Hippocampal formation (tissue), 2 donors: ENCODE measurements at regions not wholly inside any gene's neighbourhood (a gene's known extent, or its start where the extent isn't known, plus 50 kb on each side); places are given as distances from the start of the nearest gene placed in this dataset.

Source experiments
- DNase-seq, 2 donors: peaks; one replicate each; lab custom pipeline; 2025; lab: John Stamatoyannopoulos, UW

DNA sequence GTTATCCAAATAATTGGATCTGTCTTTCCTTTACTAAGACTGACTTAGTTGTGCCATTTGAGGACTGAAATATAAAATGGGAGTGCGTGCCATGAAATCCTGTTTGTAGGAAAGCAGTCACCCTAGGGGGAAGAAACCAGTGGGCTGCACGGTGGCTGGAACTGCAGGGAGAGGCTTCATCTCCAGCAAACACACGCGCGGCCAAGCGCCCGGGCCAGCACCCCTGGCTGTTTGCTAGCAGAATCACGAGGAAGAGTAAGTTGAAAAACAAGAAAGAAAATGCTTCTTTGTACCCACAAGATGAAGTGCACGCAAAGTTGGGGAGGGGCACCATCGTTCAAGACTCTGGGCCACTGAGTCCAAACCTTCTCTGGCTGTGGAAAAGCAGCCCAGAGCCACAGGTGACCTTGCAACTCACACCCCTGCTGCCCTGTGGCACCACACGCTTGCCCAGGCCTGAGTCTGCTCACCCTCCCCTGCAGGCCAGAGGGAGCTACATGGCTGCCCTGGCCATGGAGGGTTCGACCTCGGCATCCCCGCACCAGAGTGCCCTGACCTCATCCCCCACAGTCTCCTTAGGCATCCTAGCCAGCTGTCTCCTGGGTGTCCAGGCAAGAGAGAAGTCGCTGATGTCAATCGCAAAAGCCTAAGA, 55.2 kb downstream of the IRX2 start:
- no peak for DNase-seq

DNA sequence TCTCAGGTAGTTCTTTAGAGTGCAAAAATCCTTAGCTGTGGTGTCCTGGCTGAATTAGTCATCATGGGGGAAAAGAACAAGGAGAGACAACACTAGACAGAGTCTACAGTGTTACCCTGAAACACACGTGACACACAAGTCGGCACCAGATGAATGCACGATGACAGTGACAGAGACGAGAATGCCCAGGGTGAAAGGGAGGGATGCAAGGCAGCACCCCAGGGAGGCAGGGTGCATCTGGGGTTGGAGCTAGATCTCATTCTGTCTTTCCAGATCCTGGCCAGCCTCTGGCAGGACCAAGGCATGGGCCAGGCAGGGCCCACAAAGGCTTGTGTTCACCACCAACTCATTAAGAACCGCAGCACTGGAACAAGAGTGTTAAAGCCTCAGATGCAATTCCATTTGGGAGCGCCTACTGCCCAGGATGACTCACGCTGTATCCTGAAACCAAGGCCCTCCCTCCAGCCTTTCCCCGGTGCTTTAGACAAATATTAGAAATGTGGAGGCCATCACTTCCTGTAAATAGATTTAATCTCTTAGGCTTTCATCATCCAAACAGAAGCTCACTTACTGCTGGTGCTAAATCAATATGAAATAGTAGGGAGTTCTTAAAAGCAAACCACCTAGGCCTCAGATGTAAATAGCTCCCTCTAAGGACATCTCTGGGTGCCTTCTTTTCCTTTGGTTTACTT, 56.1 kb downstream of the IRX2 start:
- no peak for DNase-seq

DNA sequence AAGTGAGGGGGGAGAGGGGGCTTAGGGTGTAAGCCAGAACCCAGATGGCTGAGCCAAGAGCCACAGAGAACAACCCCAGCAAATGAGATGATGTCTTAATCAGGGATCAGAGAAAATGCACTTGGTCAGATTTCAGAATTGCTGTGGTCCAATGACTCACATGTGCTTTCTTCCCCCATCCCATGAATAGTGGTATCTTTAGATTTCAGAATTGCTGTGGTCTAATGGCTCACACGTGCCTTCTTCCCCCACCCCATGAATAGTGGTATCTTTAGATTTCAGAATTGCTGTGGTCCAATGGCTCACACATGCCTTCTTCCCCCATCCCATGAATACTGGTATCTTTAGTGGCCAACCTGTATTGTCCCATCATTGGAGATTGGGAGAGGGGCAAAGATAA, 59.9 kb downstream of the IRX2 start:
- DNase-seq, result no peak

DNA sequence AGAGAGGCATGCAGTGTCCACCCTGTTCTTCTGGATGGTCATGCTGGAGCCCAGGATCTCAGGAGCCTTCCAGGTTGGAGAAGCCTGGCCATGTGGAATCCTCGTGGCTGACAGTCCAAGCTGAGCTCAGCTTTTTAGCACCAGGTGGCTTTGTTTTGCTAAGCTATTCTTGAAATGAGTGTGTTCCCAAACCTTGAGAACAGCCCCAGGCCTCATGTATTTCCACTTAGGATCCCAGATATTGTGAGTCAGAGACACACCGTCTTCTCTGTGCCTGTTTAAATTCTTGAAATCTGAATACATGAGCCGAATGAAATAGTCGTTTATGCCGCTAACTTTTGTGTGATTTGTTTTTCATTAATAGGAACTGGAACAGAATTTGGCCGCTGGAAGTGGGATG, 61.2 kb downstream of the IRX2 start:
- no peak for DNase-seq

DNA sequence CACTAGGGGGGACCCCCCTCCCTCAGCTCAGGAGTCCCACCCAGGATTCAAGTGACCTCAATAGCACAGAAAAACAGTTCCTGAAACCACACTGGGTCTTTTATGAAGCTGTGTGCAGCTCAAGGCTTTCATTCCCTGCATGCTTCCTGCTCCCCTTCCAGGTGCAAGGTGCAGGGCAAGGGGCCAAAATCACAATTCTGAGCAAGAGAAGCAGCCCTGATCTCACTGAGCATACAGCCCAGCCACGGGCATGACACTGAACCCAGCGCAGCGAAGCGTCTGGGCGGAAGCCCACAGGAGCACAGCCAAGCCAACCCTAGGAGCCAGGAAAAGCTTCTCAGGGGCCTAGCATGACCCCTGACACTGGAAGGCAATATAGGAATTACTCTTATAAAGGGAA, 62.9 kb downstream of the IRX2 start:
- no peak for DNase-seq

DNA sequence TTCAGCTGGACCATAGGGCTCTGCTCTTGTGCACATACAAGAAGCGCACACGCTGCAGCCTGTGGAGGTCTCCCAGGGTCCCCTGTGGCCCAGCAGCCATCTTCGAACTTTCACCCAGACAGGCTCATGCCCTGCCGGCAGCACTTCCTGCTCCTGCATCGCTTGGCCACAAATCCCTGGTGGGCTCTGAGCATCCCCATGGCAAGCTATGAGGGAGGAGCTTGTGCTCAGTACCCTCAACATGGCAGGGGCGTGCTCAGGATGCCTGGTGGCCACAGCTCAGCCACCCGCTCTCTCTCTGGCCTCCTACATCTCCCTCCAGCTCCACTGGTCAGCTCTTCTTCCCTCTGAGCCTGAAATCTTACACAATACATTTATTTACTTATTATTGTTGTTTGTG, 63.7 kb downstream of the IRX2 start:
- DNase-seq, result no peak

DNA sequence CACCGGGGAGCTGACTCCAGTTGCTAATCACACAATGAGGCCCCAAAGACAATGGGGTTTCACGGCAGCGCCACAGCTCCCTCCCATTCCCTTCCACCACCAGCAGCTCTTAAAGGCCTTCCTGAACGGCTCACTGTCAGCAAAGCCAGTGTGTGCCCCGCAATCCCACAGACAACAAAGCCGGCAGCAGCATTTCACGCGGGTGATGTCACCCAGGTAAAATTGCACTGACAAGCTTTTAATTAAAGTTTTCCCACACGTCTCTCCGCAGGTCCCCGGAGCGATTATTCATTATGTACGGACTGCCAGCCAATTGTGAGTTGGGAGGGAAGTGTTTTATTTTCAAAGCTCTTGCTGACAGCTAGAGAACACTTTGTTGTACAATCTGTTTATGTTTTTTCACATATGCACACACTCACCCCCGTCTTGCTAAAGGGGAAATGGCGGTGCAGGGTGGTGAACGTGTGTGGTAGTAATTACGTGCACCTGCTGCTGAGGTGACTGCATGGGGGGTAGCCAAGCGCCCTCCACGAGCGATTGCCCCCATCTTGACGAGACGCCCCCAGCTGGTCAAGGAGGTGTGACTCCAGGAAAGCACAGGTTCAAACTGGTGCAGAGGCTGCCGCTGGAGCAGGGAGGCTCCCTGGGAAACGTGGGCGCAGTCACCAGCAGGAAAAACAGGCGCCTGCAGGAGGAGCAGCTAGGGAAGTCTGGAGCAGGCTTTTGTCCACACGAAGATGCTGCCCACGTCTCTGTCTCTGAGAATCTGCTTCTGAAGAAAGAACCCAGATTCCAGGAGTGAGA, 65.0 kb downstream of the IRX2 start:
- no peak for DNase-seq

DNA sequence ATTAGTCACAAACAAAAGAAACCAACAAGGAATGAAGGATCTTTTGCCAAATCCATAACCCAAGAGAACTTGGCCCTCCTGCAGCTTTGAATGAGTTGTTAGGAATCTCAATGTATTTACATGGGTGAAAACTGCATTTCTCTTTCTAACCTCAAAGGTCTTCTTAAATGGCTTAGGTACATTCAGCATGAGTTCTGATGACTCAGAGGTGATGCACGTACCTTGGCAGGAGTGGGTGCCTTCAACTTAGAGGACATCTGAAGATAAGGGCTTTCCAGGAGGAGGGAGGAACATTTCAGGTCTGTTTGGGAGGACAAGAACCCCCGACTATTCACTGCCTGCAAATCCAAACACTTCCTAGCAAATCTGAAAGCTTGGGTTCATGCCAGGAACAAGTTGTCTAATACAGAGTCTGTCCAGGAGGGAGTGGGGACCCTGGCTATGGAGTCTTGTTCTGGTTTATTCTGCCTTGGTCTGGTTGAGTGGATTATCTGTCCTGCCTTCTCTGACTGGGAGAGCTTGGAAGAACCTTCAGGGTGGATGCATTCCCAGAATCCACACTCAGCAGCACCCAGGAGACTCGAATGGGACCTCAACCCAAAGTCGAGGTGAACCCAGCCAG, 65.7 kb downstream of the IRX2 start:
- no peak for DNase-seq

DNA sequence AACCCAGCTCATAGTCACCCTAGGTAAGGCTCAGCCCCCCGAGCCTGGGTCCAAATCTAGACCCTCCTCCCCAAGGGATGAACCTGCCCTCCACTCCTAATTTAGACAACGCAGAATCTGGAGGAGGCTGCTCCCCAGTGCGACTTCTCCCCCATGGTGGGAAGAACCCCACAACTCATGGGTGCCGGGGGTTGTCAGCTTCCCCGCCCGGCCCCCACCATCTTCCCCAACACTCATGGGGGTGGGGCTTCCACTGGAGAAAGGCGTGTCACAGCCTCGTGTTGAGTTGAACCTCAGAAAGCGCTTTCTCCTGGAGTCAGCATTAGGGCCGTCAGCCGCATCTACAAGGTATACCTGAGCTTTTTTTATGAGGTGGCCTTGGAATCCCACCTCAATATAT, 66.9 kb downstream of the IRX2 start:
- no peak for DNase-seq

DNA sequence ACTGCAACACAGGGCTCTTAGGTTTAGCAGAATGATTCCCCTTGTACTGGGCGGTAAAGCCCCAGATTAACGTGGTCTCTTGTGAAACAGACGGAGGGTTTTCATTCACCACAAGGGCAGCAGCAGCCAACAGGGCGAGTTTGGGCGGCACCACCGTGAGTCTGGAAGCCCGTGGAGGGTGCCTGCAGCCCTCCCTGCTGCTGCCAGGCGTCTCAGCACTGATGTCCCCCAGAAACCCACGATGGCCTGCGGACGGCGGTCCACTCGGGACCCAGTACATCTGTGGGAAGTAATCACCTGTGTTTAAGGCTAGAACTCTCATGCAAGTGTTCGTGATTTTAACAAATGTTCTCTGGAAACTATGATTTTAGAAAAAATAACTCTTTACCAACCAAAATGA, 67.8 kb downstream of the IRX2 start:
- DNase-seq, result no peak

DNA sequence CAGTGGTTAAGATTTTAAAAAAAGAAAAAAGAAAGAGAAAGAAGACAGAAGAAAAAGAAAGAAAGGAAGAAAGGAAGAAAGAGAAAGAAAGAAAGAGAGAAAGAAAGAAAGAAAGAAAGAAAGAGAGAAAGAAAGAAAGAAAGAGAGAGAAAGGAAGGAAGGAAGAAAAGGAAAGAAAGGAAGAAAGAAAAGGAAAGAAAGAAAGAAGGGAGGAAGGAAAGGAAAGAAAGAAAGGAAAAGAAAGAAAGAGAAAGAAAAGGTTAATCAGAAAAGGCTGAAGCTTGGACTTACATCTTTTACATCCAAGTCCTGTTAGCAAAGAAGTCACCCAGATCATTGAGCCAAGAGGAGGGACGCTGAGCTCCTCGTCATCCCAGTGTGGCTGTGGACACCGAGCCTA, 70.0 kb downstream of the IRX2 start:
- no peak for DNase-seq

DNA sequence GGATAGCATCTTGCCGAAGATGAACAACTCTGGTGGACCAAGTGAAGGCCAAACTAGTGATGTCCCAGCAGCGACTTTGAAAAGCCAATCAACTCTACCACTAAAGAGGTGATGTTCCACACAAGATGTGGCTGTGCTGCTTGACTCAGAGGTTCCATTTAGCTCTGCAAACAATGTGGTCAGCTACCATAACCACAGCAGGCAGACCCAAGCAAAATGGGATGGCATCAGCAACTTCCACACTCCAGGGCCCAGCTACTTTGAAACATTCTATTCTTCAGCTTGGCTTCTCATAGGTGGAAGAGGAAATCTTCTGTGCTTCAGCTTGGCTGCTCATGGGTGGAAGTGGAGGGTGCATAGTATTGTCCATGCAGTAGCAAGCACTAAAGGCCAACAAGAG, 70.5 kb downstream of the IRX2 start:
- DNase-seq, result no peak

DNA sequence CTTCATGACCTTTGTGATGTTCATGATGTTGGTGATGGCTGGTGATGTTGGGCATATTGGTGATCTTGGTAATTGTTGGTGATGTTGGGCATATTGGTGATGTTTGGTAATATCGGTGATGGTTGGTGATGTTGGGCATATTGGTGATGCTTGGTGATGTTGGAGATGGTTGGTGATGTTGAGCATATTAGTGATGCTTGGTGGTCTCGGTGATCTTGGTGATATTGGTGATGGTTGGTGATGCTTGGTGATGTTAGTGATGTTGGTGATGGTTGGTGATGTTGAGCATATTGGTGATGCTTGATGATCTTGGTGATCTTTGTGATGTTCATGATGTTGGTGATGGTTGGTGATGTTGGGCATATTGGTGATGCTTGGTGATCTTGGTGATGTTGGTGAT, 73.8 kb downstream of the IRX2 start:
- no peak for DNase-seq

DNA sequence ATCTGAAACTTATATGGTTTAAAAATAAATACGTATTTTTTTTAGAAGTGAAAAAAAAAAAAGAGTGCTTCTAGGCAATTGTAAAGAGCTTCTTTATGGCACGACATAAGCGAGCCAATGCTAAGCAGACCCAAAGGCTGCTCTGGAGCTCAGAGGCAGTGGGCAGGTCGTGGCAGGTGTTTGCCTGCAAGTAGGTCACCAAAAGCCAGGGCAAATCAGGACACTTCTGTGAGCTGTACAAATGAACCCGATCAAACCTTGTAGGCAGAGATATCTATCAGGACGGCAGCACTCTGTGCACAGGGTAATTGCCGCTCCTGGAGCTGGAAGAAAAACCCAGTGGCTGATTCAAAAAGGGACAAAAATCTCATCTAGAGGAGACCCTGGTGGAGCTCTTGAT, 75.9 kb downstream of the IRX2 start:
- no peak for DNase-seq

DNA sequence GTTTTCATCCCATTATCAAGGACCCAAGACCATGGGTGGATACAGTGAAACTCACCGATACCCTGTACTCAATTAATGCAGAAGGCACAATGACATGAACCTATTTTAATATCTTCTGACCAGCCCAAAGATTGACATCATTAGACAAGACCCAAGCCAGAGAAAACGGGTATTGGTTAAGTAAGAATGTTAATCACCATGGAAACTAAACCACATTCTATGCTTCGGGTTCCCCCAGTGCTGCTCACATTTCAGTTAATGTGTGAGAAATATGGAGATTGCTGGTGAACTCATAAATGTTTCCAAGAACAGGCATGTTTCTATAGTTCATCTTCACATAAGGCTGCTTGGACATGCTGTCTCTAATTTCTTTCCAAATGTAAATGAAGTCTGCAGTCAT, 77.0 kb downstream of the IRX2 start:
- DNase-seq, result no peak

DNA sequence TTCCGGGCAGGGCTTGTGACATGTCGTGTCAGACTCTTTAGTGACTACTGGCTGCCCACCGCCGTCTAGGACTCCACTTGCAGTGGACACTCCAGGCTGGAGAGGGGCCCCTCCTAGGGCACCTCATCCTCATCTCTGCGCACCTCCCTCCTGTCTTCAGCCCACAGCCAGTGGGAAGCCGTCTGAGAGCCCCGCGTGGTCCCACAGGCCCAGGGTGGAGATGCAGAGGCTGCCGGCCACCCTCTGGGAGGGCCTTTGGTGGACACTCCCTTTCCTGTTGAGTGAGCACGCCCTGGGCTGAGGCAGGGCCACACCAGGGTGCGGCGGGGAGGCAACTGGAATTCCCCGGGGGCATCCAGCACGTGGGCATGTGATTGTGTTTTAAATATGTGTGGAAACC, 80.5 kb downstream of the IRX2 start:
- DNase-seq, result no peak

DNA sequence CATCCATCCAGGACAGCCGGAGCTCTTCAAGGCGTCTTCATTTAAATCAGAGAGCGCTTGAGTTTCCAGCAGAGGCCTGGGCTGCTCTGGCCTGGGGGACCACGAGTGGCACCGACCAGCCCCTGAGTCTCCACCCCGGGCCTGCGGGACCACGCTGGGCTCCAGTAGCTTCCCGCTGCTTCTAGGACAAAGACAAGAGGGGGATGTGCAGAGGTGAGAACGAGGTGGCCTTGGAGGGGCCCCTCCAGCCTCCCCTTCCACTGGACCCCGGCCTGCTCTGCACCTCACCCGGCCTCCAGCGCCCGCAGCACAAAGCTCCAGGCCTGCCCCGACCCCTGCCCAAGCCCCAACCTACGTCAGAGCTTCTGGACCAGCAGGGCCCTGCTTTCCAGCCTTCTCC, 81.6 kb downstream of the IRX2 start:
- DNase-seq, result no peak

DNA sequence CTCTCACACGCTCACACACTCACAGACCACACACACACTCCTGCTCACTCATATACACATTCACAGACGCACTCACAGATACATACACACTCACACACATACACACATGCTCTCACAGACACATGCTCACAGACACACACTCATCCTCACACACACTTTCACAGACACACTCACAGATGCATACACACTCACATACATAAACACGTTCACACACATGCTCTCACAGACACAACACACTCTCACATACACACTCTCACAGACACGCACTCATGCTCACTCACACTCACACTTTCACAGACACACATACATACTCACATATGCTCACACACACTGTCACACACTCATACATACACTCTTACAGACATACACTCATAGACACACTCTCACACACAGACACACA, 82.2 kb downstream of the IRX2 start:
- no peak for DNase-seq

DNA sequence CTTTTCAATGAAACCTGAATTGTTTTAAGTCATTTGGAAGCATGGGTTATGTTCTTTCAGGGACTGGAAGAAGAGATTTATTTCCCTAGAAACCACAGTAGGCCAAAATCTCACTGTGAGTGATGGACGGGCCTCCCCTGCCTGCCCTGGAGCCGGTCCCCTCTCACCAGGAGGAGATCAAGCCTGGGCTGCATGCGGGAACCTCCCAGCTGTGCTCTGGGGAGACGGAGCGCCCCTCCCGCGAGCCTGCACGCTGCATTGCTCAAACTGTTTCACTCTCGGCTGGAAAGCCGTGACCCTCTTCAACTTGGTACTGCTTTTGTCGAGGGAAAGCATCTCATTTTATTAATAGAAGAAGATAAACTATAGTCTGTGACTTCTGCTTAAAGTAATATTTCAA, 85.4 kb downstream of the IRX2 start:
- no peak for DNase-seq

DNA sequence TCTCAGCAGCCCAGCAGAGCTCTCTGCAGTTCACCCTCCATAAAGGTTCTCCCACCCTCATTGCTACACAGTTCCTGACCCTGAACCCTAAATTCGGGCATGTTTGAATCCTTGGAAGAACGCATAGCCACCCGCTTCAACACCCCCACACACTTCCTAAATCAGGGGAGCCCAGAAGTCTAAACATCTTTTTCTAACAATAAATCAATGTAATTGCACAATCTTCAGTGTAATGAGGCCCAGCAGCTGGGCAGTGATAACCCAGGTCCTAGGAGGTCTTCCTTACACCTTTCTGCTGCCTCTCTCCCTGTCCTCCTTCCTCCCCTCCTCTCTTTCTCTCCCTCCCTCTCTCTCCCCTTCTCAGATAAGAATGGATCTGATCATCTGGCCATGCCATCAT, 88.0 kb downstream of the IRX2 start:
- DNase-seq, result no peak

DNA sequence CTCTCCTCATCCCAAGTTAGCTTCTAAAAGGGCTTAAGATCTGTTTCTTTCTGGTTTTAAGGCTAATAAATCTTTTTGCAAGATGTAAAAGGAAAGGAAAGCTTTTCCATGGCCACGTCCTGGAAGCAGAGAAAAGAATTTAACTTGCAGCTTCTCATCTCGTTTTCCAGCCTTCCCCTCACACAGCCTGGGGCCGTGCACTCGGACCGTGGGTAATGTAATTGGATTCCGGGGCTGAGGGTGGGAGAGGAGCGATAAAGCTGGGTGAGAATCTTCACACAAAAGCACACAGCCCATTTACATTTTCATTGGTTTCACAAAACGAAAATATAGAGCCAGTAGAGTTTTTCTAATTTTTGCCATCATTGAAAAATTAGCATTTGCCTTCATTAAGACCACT, 91.2 kb downstream of the IRX2 start:
- no peak for DNase-seq

DNA sequence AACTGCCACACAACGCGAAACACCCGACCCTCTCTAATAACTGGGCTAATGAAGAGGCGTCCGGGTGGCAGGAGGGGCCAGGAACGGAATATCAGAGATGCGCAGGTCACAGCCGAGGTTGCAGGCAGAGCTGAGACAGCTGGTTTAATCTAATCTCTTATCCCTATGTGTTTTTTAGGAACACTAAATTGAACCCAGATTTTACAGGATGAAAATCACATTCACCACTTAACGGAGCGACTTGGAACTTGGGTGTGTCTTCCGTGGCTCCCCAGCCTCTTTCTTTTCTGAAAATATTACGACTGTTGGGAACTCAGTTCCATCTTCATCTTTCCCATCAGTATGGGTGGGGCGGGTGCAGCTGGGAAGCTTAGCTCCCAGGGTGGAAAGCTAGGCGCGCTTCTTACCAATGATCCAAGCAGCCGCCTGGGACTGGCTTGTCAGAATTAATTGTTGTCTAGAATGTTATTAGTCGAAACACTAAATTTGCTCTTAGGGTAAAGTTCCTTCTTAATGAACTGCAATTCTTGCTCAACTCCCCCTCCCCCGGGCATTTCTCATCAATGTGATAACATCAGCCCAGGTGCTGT, 92.5 kb downstream of the IRX2 start:
- DNase-seq, result no peak

DNA sequence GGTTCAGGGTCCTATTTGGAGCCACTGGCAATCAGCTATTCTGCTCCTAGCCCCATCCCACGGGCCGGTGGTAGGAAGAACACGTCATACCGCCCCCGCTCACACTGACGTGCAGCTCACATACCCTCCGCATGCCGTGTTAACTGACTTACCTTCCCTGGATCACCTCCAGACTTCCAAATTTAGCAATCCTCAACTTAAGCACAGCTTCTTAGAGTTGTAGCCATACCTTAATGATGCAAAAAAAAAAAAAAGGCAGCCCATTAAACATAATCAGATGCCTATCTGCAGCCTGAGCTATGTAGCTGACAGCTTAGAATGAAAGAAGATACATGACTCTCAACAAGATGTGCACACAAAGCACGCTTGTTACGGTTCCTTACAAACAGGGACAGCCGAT, 93.0 kb downstream of the IRX2 start:
- no peak for DNase-seq
